NCI-H2196 (cell line): ENCODE measurements at regions not wholly inside any gene's neighbourhood (a gene's known extent, or its start where the extent isn't known, plus 50 kb on each side); places are given as distances from the start of the nearest gene placed in this dataset.

Experiments used
- DNase-seq: peaks from one replicate; lab custom pipeline; 2025; ENCODE audit not compliant: unreplicated experiment; lab: John Stamatoyannopoulos, UW

- DNase-seq = no peak
These were observed 128.6 kb upstream of the SLC34A2 start for GRCh38 chr4:25527034-25527433.

GRCh38 chr4:25528391-25528790 is 127.3 kb upstream of the SLC34A2 start:
- no peak for DNase-seq

- DNase-seq = no peak
These were observed 124.4 kb upstream of the SLC34A2 start for GRCh38 chr4:25531272-25531671.

DNA sequence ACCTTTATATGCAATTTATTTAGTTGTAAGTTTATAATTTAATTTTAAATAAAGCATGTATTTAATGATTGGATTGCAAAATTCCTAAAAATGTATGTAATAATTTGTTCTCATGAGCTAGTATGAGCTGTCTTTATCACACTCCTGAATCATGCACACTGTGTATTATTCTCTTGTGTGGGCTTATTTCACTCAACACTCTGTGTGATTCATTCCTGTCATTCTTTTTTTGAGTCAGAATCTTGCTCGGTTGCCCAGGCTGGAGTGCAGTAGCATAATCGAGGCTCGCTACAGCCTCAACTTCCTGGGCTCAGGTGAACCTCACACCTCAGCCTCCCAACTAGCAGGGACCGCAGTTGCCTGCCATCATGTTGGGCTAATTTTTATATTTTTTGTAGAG is 123.1 kb upstream of the SLC34A2 start:
- no peak for DNase-seq

- DNase-seq = no peak
These were observed 122.4 kb upstream of the SLC34A2 start for GRCh38 chr4:25533256-25533655.

GRCh38 chr4:25535278-25535677 is 120.4 kb upstream of the SLC34A2 start:
- DNase-seq = no peak

- DNase-seq = no peak
These were observed 119.8 kb upstream of the SLC34A2 start for GRCh38 chr4:25535701-25536473.

DNA sequence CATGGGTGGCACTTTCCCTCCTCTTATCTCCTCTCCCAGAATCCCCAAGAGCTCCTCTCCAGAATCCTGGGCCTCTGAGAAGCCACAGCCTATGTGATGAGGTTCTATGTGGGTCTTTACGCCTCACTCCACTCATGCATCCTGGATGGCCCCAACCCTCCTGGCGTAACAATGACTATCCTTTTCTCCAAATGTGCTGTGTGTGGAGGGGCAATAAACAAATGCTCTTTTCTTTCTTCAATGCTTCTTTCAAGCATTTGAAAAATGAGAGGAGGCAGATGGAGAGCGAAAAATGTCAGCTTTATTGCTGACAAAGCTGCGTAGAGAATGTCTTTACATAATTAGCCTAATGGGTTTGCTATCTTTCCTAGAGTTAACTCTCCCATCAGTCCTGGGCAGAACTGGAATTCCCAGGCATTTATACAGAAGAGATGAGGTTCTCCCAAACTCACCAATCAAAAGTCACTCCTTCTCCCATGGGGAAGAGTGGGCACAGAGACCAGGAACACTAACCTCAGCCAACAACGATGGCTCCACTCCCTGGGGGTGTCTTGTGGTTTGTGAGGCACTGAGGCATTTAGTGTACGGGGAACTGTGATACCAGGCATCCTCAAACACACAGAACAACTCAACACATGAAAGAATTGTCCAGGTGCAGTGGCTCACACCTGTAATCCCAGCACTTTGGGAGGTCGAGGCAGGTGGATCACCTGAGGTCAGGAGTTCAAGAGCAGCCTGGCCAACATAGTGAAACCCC is 118.9 kb upstream of the SLC34A2 start:
- DNase-seq = no peak

- no peak for DNase-seq
These were observed 117.2 kb upstream of the SLC34A2 start for GRCh38 chr4:25538430-25538829.

DNA sequence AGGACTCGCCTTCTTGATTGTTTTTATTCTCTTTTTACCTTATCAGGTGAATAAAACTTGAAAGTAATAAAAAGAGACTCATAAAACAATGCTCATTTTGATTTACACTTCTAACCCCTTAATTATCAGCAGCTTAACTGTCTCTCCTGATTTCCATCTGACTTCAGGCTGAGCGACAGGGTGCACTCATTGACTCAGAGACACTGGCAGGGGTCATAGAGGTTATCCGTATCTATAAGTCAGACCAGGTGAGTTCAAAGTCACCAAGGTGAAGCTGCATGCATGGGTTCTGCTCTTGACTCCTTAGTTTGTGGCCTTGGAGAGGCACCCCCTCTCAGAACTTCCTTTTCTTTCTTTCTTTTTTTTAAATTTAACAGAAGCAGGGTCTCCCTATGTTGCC is 116.4 kb upstream of the SLC34A2 start:
- DNase-seq = no peak

DNA sequence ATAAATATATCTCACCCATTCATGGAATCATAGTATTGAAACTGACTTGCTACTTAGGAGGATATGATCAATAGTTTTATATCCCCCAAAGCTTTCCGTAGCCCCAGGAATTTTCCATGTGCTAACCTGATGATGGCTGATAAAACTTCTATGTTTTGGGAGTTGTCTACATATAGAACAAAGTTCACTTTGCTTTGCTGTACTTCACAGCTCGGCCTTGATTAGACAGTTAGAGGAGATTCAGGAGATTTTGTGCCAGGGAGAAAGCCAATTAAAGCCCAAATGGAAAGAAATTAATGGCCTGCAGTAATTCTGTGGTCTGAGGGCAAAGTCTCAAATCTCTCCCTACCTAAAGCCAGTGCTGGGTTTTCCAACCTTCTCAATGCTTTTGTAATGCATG is 114.9 kb upstream of the SLC34A2 start:
- no peak for DNase-seq

DNA sequence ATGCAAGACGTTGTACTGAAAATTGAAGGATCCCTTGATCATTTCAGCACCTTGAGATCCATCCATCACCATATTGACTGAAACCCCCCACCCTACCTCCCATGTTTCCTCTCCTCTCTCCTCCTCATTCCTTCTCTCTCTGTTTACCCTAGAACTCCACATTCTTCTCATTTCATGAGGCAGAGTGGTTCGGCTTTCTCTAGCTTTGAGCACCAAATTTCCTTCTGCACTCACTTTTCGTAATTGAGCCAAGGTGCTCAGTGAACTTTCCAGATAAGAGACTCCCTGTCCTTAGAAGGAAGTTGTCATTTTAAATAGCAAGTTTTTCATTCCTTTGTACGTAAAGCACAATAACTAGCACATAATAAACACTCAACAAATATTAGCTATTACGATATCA is 108.3 kb upstream of the SLC34A2 start:
- DNase-seq = no peak

DNA sequence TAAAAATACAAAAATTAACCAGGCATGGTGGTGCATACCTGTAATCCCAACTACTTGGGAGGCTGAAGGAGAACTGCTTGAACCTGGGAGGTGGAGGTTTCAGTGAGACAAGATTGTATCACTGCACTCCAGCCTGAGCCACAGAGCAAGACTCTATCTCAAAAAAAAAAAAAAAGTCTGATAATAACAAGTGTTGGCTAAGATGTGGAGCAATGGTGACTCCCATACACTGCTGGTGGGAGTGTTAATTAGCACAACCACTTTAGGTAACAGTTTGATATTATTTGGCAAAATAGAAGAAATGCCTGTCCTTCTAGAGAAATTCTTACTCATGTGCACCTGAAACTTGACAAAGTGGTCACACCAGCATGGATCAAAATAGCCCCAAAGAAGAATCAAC is 106.2 kb upstream of the SLC34A2 start:
- DNase-seq = no peak

DNA sequence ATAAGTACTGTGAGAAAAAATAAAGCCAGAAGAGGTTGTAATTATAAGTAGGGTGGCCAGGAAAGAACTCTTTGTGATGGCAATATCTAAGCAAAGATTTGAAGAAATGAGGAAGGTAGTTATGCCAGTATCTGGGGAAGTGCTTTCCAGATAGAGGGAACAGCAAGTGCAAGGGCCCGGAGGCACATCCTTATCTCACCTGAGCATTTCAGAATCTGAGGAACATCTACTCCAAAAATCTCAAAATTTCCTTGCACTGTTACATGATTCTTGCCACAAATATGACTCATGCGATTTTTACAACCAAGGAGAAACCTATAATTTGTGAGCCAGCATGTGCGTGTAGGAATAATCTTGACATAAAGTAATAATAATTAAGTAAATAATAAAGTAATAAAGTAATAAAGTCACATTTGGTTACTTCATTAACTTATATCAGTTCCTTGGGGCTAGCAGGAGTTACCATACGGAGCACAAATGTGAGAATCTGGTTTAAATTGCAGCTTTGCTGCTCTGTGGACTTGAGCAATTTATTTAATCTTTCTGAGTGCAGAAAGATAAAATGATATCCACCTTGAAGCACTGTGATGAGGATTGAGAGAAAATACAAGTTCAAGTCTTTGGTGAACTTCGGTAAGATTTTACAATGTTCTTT is 105.1 kb upstream of the SLC34A2 start:
- DNase-seq = no peak

- no peak for DNase-seq
These were observed 104.0 kb upstream of the SLC34A2 start for GRCh38 chr4:25551605-25552004.

DNA sequence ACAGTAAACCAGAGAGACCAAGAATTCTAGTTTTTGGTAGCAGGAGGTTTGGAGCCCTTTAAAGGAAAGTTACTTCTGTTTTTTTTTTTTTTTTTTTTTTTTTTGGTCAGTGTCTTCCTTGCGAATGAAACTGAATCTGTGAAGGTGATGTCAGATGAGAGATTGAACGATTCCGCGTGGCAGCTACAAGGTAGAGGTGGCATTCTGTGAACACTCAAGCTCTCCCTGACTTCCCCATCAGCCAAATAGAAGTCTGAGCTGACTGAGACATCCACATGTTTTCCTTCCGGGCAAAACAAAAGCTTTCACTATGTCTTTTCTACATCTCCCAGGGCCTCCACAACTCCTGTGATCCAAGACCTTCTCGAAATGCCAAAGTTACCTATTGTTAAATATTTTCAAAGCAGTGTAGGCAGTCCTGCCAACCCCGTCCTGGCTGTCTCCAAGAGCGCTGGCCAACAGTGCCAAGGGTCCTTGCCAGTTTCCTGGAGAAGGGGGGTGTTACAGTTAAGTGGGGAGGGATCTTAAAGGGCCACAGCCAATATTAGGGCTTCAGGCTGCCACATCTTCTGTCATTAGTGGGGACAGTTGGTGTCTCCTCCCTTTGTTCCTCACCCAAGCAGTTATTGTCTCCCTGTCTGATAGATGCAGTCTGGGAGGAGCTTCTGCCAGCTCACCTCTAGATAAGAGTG is 102.9 kb upstream of the SLC34A2 start:
- peak; percentile 71 for DNase-seq

- DNase-seq = no peak
These were observed 96.1 kb upstream of the SLC34A2 start for GRCh38 chr4:25559508-25559907.

DNA sequence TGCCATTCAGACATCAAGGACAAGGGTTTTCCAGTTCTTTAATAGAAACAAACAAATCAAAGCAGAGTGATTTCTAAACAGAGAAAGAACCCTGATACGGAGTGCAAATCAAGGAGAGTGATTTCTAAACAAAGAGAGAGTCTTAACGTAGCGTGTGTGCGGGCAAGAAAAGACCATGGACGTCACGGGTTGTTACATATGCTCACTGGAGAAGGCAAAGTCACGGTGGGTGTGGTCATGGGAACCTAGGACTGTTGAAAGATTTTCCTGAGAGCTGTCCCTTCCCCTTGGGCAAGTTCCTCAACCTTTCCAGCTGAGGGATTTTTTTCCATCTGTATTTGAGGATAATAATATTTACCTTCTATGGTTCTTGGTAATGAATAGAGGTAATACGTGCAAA is 95.0 kb upstream of the SLC34A2 start:
- DNase-seq = no peak

DNA sequence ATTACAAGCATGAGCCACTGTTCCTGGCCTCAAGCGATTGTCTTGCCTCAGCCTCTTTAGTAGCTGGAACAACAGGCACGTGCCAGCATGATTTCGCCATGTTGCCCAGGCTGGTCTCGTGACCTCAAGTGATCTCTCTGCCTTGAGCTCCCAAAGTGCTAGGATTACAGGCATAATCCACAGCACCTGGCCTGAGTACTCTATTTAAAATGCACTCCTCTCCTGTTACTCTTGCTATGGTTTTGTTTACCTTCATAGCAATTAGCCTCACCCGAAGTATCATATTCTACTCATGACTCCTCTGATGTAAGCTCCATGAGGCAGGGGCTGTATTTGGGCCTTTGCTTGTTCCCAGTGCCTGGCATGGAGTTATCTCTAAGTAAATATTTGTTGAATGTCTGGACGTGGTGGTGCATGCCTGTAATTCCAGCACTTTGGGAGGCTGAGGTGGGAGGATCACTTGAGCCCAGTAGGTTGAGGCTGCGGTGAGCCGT is 92.5 kb upstream of the SLC34A2 start:
- peak; percentile 88 for DNase-seq

DNA sequence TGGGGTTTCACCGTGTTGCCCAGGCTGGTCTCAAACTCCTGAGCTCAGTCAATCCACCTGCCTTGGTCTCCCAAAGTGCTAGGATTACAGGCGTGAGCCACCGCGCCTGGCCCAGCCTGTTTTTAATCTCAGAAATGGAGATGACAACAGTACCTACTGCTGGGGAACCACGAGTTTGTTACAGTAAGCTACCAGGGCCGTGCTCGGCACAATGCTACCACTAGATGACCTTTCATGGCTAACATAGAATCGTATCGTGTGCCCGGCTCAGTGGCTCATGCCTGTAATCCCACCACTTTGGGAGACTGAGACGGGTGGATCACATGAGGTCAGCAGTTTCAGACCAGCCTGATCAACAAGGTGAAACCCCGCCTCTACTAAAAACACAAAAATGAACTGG is 90.8 kb upstream of the SLC34A2 start:
- DNase-seq = no peak

DNA sequence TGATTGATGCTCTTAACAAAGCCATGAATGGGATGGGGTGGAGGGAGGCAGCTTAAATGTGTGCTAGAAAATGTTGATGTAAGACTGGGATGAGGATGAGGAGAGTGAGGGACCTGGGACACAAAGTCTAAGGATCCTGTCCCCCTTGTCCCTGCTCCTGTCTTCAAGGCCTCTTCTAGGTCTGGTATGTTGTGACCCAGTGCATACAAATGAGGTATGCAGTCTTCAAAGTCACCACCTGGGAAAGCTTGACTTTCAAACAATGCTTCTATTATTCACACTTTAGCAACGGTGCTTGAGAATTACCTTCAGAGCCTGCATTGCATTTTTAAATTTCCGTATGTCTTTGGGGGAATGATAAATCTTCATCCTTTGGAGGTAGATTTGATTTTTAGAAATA is 88.4 kb upstream of the SLC34A2 start:
- DNase-seq = no peak
